HepG2 (cell line): ENCODE measurements at regions not wholly inside any gene's neighbourhood (a gene's known extent, or its start where the extent isn't known, plus 50 kb on each side); places are given as distances from the start of the nearest gene placed in this dataset.

Source experiments
- ATAC-seq: fragments of 200-7000 bp; cut with Tn5 transposase; 3 replicates; pipeline ENCODE4 v1.9.1; 2020; ENCODE audit warnings: mild to moderate bottlenecking, moderate library complexity
- BruUV-seq: library from RNA; stranded (reverse); fragments of 400-500 nt; replicated peaks from 2 replicates; lab custom pipeline; 2021; lab: Mats Ljungman, UMichigan
- CTCF ChIA-PET: fragments of 300-600 bp; formaldehyde crosslinking; extraction: SDS; loops from one replicate; lab custom pipeline; 2021; ENCODE audit warnings: low total read pairs, inconsistent platforms, low intra/inter-chr PET ratio; lab: Yijun Ruan, JAX
- POLR2A ChIA-PET: fragments of 350-600 bp; sonication (Branson Sonifier 250); formaldehyde crosslinking; loops from one replicate; lab custom pipeline; 2020; ENCODE audit warnings: antibody characterized with exemption, inconsistent platforms; lab: Yijun Ruan, JAX
- DNase-seq: peaks from one replicate; pipeline ENCODE4 v3.0.0-alpha.2; 2015; ENCODE audit warnings: low spot score
- FAIRE-seq: peaks from 3 replicates; lab custom pipeline; 2011; peaks lifted over from hg19 to GRCh38; lab: Jason Lieb, UNC
- H2AFZ ChIP-seq: one replicate; pipeline ENCODE4 v1.6.1; 2011; ENCODE audit warnings: low read length, inconsistent platforms
- H3K27ac ChIP-seq: fragments of 300-600 bp; 3 replicates; pipeline ENCODE4 v1.8.0; 2011; ENCODE audit warnings: mixed run types, mild to moderate bottlenecking, mixed read lengths, low read length, inconsistent platforms; ENCODE audit not compliant: insufficient read depth; ENCODE audit errors: extremely low read length
- H3K27me3 ChIP-seq, 2 experiments: fragments of 200-600 bp in 1 of 2; 2 replicates in 1 of 2; 3 replicates in 1 of 2; pipeline versions ENCODE4 v1.6.0 to v1.8.0; 2011; ENCODE audit warnings: low read length in 2 of 2, mild to moderate bottlenecking in 2 of 2, moderate library complexity in 2 of 2, inconsistent platforms in 1 of 2; ENCODE audit not compliant: insufficient read depth in 2 of 2, control insufficient read depth in 1 of 2
- H3K36me3 ChIP-seq, 2 experiments: fragments of 200-600 bp in 1 of 2; replicated peaks in 1 of 2; 2 replicates in 1 of 2; 3 replicates in 1 of 2; pipeline versions ENCODE4 v1.5.1 to v1.8.0; 2011; ENCODE audit warnings: low read length in 2 of 2, inconsistent platforms in 1 of 2; ENCODE audit not compliant: insufficient read depth in 2 of 2, control insufficient read depth in 1 of 2
- H3K4me1 ChIP-seq: 2 replicates; pipeline ENCODE4 v1.5.1; 2012; ENCODE audit warnings: low read length, inconsistent platforms; ENCODE audit not compliant: insufficient read depth
- H3K4me2 ChIP-seq: 2 replicates; pipeline ENCODE4 v1.6.0; 2011; ENCODE audit warnings: low read depth, low read length, inconsistent platforms
- H3K4me3 ChIP-seq, 3 experiments: fragments of 200-600 bp in 1 of 3; sonication (generic), shearing (Covaris generic) in 1 of 3; replicated peaks in 1 of 3; 2 replicates each; pipeline ENCODE4 v1.5.1; 2011 to 2016; ENCODE audit warnings: low read length in 3 of 3, inconsistent platforms in 2 of 3, low read depth in 2 of 3, mild to moderate bottlenecking in 2 of 3, control low read depth in 1 of 3, mixed read lengths in 1 of 3; ENCODE audit not compliant: insufficient read depth in 1 of 3
- H3K79me2 ChIP-seq: one replicate; pipeline ENCODE4 v1.6.1; 2011; ENCODE audit warnings: low read length, inconsistent platforms; ENCODE audit not compliant: insufficient read depth
- H3K9ac ChIP-seq: 2 replicates; pipeline ENCODE4 v1.6.0; 2011; ENCODE audit warnings: mild to moderate bottlenecking, low read depth, low read length, inconsistent platforms; ENCODE audit not compliant: insufficient read depth
- H3K9me3 ChIP-seq: 2 replicates; pipeline ENCODE4 v1.5.1; 2012; ENCODE audit warnings: mild to moderate bottlenecking, low read length
- H4K20me1 ChIP-seq: 2 replicates; pipeline ENCODE4 v1.6.0; 2011; ENCODE audit warnings: inconsistent platforms, mild to moderate bottlenecking, low read length, moderate library complexity; ENCODE audit not compliant: insufficient read depth
- ATF4 ChIP-seq, 2 experiments: fragments of 450-650 bp in 1 of 2; sonication (generic) in 1 of 2; formaldehyde crosslinking; IDR thresholded peaks; 2 replicates each; pipeline versions ENCODE4 v1.5.0 to v1.8.0; 2020 to 2022; ENCODE audit warnings: mild to moderate bottlenecking in 1 of 2, missing genetic modification reagents in 1 of 2
- CBX1 ChIP-seq: IDR thresholded peaks from one replicate; pipeline ENCODE4 v1.6.1; 2016; ENCODE audit warnings: antibody characterized with exemption, low read depth
- HNF4G ChIP-seq, 2 experiments: sonication (generic) in 1 of 2; formaldehyde crosslinking in 1 of 2; IDR thresholded peaks; 2 replicates each; pipeline versions ENCODE4 v1.4.0 to v1.6.1; 2011 to 2020; ENCODE audit warnings: borderline replicate concordance in 2 of 2, low read depth in 2 of 2, mild to moderate bottlenecking in 2 of 2, low read length in 1 of 2, missing genetic modification reagents in 1 of 2, moderate library complexity in 1 of 2
- MBNL3 ChIP-seq: fragments of 250-450 bp; sonication (Bioruptor Pico); conservative IDR thresholded peaks from 2 replicates; pipeline ENCODE4 v1.8.0; 2022; ENCODE audit warnings: mild to moderate bottlenecking, inconsistent platforms
- NFATC3 ChIP-seq: sonication (generic); formaldehyde crosslinking; IDR thresholded peaks from 2 replicates; pipeline ENCODE4 v1.5.1; 2020; ENCODE audit warnings: mild to moderate bottlenecking, missing genetic modification reagents
- NR2F1 ChIP-seq, 2 experiments: fragments of 450-650 bp in 1 of 2; formaldehyde crosslinking in 1 of 2; IDR thresholded peaks; 2 replicates each; pipeline versions ENCODE4 v1.5.0 to v1.6.1; 2016 to 2020; ENCODE audit warnings: mild to moderate bottlenecking in 1 of 2, missing compliant biosample characterization in 1 of 2, missing genetic modification reagents in 1 of 2, moderate library complexity in 1 of 2
- RELA ChIP-seq: sonication (generic); formaldehyde crosslinking; IDR thresholded peaks from 2 replicates; pipeline ENCODE4 v1.4.0; 2020; ENCODE audit warnings: missing genetic modification reagents
- SUZ12 ChIP-seq: fragments of 150-350 bp; IDR thresholded peaks from 2 replicates; pipeline ENCODE4 v1.6.1; 2014; ENCODE audit warnings: low read depth, low read length
- TBP ChIP-seq: sonication (generic); formaldehyde crosslinking; IDR thresholded peaks from 2 replicates; pipeline ENCODE4 v1.5.0; 2020; ENCODE audit warnings: missing genetic modification reagents
- ZNF382 ChIP-seq: sonication (generic); formaldehyde crosslinking; IDR thresholded peaks from 2 replicates; pipeline ENCODE4 v1.5.0; 2020; ENCODE audit warnings: missing genetic modification reagents, mild to moderate bottlenecking, borderline replicate concordance
- ZNF7 ChIP-seq: IDR thresholded peaks from 2 replicates; pipeline ENCODE4 v1.6.1; 2016; ENCODE audit warnings: missing biosample characterization, missing genetic modification reagents
- WGBS: methylation state at CpG from one replicate; pipeline ENCODE4 v1.1.6; 2017; ENCODE audit warnings: low lambda C conversion rate; 5-methylcytosine and 5-hydroxymethylcytosine counted together
- in situ Hi-C: cut with HindIII; loops from 2 replicates; pipeline ENCODE4 v1.10.0; 2017; ENCODE audit warnings: low pct_unique_long_range_greater_than_20kb; ENCODE audit not compliant: extremely low pct_ligation_motif_present
- intact Hi-C: fragments of 100-400 bp; cut with micrococcal nuclease; formaldehyde crosslinking; loops from one replicate; pipeline ENCODE4 v1.10.0; 2022; ENCODE audit not compliant: unreplicated experiment
- TF ChIP-seq, protein P1 (sequence below): IDR thresholded peaks from 2 replicates; pipeline ENCODE4 v1.6.1; 2016; ENCODE audit warnings: missing compliant biosample characterization, missing genetic modification reagents, borderline replicate concordance

- TF ChIP-seq ZNF7: no peak
- TF ChIP-seq MBNL3 (CRISPR knock-in tag): no peak
Measured at GRCh38 chr21:24738063-24738462, 869.2 kb downstream of the MRPL39 start (continued).

GRCh38 chr21:24737296-24737850 is 869.9 kb downstream of the MRPL39 start:
- Histone ChIP-seq H3K27ac (no peak overlapping the region), H4K20me1 (no peaks in the 10 kb centered on the region), H3K9ac (no peak overlapping the region), H3K9me3 (peaks cover 73% of the 10 kb centered on the region), H3K4me1 (no peaks in the 10 kb centered on the region), H3K4me2 (no peak overlapping the region), H2AFZ (no peak overlapping the region), H3K79me2 (no peaks in the 10 kb centered on the region), H3K4me3 (no peak overlapping the region), H3K36me3 (no peaks in the 10 kb centered on the region), H3K27me3 (no peaks in the 10 kb centered on the region)
- FAIRE-seq: no peak
- DNase-seq: no peak
- no TSS peak for BruUV-seq
- no peak for ATAC-seq
- CTCF ChIA-PET: no interaction called here
- intact Hi-C loops: no loop called here
- POLR2A ChIA-PET: no interaction called here
- WGBS: 0% methylated on average over 5 of the region's 5 CpGs
- TF ChIP-seq CBX1: no peak
- no peak for TF ChIP-seq ATF4 (CRISPR knock-in tag; IDR thresholded peaks at IDR 0.05)
- TF ChIP-seq NR2F1 (CRISPR knock-in tag; IDR thresholded peaks at IDR 0.05): no peak
- no peak for TF ChIP-seq TBP (CRISPR knock-in tag)
- no peak for TF ChIP-seq RELA (CRISPR knock-in tag)
- TF ChIP-seq HNF4G (IDR thresholded peaks at IDR 0.05; ENCODE audit: borderline replicate concordance, low read depth, low read length): no peak
- no peak for TF ChIP-seq HNF4G (CRISPR knock-in tag; IDR thresholded peaks at IDR 0.05; ENCODE audit: borderline replicate concordance, low read depth)
- no peak for TF ChIP-seq NFATC3
- TF ChIP-seq ZNF382: no peak
- TF ChIP-seq, protein P1, sequence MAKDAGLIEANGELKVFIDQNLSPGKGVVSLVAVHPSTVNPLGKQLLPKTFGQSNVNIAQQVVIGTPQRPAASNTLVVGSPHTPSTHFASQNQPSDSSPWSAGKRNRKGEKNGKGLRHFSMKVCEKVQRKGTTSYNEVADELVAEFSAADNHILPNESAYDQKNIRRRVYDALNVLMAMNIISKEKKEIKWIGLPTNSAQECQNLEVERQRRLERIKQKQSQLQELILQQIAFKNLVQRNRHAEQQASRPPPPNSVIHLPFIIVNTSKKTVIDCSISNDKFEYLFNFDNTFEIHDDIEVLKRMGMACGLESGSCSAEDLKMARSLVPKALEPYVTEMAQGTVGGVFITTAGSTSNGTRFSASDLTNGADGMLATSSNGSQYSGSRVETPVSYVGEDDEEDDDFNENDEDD: no peak
- no peak for TF ChIP-seq SUZ12
- in situ Hi-C loops: no loop called here
